Sigmoid colon (tissue), 6 donors: ENCODE measurements at regions not wholly inside any gene's neighbourhood (a gene's known extent, or its start where the extent isn't known, plus 50 kb on each side); places are given as distances from the start of the nearest gene placed in this dataset.

ENCODE experiments used
- DNase-seq: peaks from one replicate; pipeline ENCODE4 v3.0.0-alpha.2; 2019
- H3K27ac ChIP-seq, 4 donors: fragments of 200-600 bp; sonication (generic); one replicate each; pipeline ENCODE4 v1.5.1; 2016 to 2019; ENCODE audit warnings: mild to moderate bottlenecking in 1 of 4
- H3K27me3 ChIP-seq, 3 donors: fragments of 200-600 bp; sonication (generic); one replicate each; pipeline ENCODE4 v1.5.1; 2019; ENCODE audit warnings: mild to moderate bottlenecking in 1 of 3
- H3K36me3 ChIP-seq, 4 donors: fragments of 200-600 bp; sonication (generic); one replicate each; pipeline ENCODE4 v1.5.1; 2016 to 2019
- H3K4me1 ChIP-seq, 4 donors: fragments of 200-600 bp; sonication (generic); one replicate each; pipeline ENCODE4 v1.5.1; 2017 to 2019
- H3K4me3 ChIP-seq, 4 donors: fragments of 200-600 bp; sonication (generic); one replicate each; pipeline ENCODE4 v1.5.1; 2017 to 2019; ENCODE audit warnings: mild to moderate bottlenecking in 2 of 4, moderate library complexity in 1 of 4
- H3K9me3 ChIP-seq, 4 donors: fragments of 200-600 bp in 3 of 4; sonication (generic) in 3 of 4; one replicate each; pipeline versions ENCODE4 v1.5.1 to v1.6.1; 2013 to 2019
- CTCF ChIP-seq, 4 experiments: fragments of 450-650 bp in 3 of 4; fragments of 200-600 bp in 1 of 4; IDR thresholded peaks; one replicate each; pipeline ENCODE4 v1.5.1; 2016 to 2019; ENCODE audit warnings: antibody characterized with exemption in 4 of 4, mild to moderate bottlenecking in 3 of 4, moderate library complexity in 2 of 4
- EP300 ChIP-seq, 4 donors: sonication (generic); formaldehyde crosslinking; IDR thresholded peaks; one replicate each; pipeline ENCODE4 v1.6.1; 2017; ENCODE audit warnings: antibody characterized with exemption in 4 of 4
- POLR2A ChIP-seq, 2 donors: fragments of 450-650 bp; IDR thresholded peaks; one replicate each; pipeline ENCODE4 v1.6.1; 2016; ENCODE audit warnings: antibody characterized with exemption in 2 of 2, mild to moderate bottlenecking in 2 of 2, moderate library complexity in 2 of 2
- POLR2AphosphoS5 ChIP-seq, 4 donors: sonication (generic); formaldehyde crosslinking; IDR thresholded peaks; one replicate each; pipeline ENCODE4 v1.6.1; 2017; ENCODE audit warnings: antibody characterized with exemption in 4 of 4
- WGBS, 2 donors: extraction: QIAGEN DNeasy Blood & Tissue Kit; methylation state at CpG; one replicate each; pipeline ENCODE4 v1.1.7; 2013; 5-methylcytosine and 5-hydroxymethylcytosine counted together
- intact Hi-C: fragments of 100-400 bp; cut with DNase I; formaldehyde crosslinking; loops from one replicate; pipeline ENCODE4 v1.15.1; 2023
- donor health status: healthy with polysubstance abuse.
- donor health status: healthy.

DNA sequence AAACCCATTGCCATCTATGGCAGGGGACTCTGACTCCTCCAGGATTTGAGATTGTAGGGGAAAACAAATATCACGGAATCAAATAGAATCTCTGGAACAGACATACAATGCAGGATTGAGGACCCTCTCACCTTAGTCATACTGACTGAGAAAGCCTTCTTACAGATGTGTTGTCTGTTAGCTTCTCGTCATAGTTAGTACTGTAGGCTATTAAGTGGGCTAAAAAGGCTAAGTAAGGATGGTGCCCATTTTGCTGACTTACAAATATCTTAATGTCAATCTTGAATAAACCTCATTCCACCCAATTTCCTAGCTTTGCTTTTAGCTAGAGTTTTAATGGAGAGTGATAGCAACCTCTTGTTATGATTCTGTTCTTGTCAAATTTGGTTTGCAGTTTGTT lies 352.4 kb downstream of the QKI start:
- Histone ChIP-seq H3K27ac (no peak overlapping the region), H3K9me3 (no peaks in the 10 kb centered on the region), H3K27me3 (no peaks in the 10 kb centered on the region), H3K4me1 (peaks cover 0 to 10% (median 8%) of the 10 kb centered on the region in 4 donors), H3K36me3 (no peaks in the 10 kb centered on the region), H3K4me3 (no peak overlapping the region)
- DNase-seq = no peak
- intact Hi-C loops = no loop called here
- TF ChIP-seq POLR2A (IDR thresholded peaks at IDR 0.05) = no peak
- TF ChIP-seq EP300 (IDR thresholded peaks at IDR 0.05) = no peak
- no peak for TF ChIP-seq CTCF (IDR thresholded peaks at IDR 0.05)
- TF ChIP-seq POLR2AphosphoS5 (IDR thresholded peaks at IDR 0.05) = no peak
- WGBS, 2 donors = 93 to 95% methylated on average over 2 of the region's 2 CpGs

DNA sequence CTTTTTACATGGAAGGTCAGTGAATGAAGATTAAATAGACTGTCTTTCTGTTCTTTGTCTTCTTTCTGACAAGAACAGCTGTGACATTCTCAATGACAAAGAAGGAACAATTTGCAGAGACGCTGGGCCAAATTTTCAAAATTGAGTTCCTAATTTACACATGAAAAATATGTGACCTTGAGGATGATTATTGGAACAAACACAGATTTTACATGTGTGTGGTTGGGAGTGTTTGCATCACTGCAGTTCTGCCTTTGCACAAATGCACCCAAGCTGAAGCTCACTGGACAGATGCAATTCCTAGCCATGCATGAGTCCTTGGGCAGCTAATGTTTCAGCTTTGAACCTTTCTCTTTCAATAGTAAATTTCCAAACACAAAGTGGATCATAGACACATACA lies 350.8 kb downstream of the QKI start:
- peaks cover 0 to 10% (median 8%) of the 10 kb centered on the region in 4 donors for H3K4me1 ChIP-seq
- no peaks in the 10 kb centered on the region for H3K27me3 ChIP-seq
- intact Hi-C loops = no loop called here
- TF ChIP-seq EP300 (IDR thresholded peaks at IDR 0.05) (no peak), POLR2AphosphoS5 (IDR thresholded peaks at IDR 0.05) (no peak), CTCF (IDR thresholded peaks at IDR 0.05) (no peak), POLR2A (IDR thresholded peaks at IDR 0.05) (no peak)
- 84 to 88% methylated on average over 1 of the region's 1 CpG for WGBS, 2 donors
- no peak overlapping the region for H3K27ac ChIP-seq
- H3K36me3 ChIP-seq = no peaks in the 10 kb centered on the region
- DNase-seq = no peak
- H3K9me3 ChIP-seq = no peaks in the 10 kb centered on the region
- H3K4me3 ChIP-seq = no peak overlapping the region

- peak overlapping the region in 1 of 4 donors; percentile 2 for H3K27ac ChIP-seq
- H3K36me3 ChIP-seq = no peaks in the 10 kb centered on the region
- DNase-seq = no peak
- WGBS, 2 donors = 25 to 42% methylated on average over 4 of the region's 4 CpGs
- no peak overlapping the region for H3K4me3 ChIP-seq
- no peaks in the 10 kb centered on the region for H3K27me3 ChIP-seq
- intact Hi-C loops = no loop called here
- TF ChIP-seq POLR2AphosphoS5 (IDR thresholded peaks at IDR 0.05) (no peak), POLR2A (IDR thresholded peaks at IDR 0.05) (no peak), EP300 (IDR thresholded peaks at IDR 0.05) (no peak), CTCF (IDR thresholded peaks at IDR 0.05) (no peak)
- peaks cover 0 to 10% (median 8%) of the 10 kb centered on the region in 4 donors for H3K4me1 ChIP-seq
- no peaks in the 10 kb centered on the region for H3K9me3 ChIP-seq
Observed at GRCh38 chr6:163764565-163764964, 350.0 kb downstream of the QKI start.

DNA sequence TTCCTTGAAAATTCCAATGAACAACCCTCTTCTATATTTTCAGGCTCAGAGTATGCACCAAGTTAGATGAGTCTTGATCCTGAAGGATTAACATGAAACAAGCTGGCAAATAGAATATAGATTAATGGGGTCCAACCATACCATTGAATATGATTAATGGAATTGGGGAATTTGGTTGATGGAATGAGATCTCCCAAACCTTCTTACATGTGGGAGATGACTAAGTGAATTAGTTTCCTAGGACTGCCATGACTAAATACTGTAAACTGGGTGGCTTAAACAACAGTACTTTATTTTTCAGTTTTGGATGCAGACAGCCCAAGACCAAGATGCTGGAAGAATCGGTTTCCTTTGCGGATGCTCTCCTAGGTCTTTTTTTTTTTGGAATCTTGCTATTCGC lies 347.0 kb downstream of the QKI start:
- Histone ChIP-seq H3K27ac (no peak overlapping the region), H3K36me3 (no peaks in the 10 kb centered on the region), H3K9me3 (no peaks in the 10 kb centered on the region), H3K27me3 (no peaks in the 10 kb centered on the region), H3K4me1 (peaks cover 0 to 10% (median 8%) of the 10 kb centered on the region in 4 donors), H3K4me3 (no peak overlapping the region)
- 77 to 82% methylated on average over 3 of the region's 3 CpGs for WGBS, 2 donors
- no peak for DNase-seq
- TF ChIP-seq POLR2AphosphoS5 (IDR thresholded peaks at IDR 0.05) (no peak), EP300 (IDR thresholded peaks at IDR 0.05) (no peak), POLR2A (IDR thresholded peaks at IDR 0.05) (no peak), CTCF (IDR thresholded peaks at IDR 0.05) (no peak)
- intact Hi-C loops = no loop called here

GRCh38 chr6:163760860-163761259 lies 346.3 kb downstream of the QKI start:
- no peak for DNase-seq
- TF ChIP-seq POLR2A (IDR thresholded peaks at IDR 0.05) (no peak), POLR2AphosphoS5 (IDR thresholded peaks at IDR 0.05) (no peak), CTCF (IDR thresholded peaks at IDR 0.05) (no peak), EP300 (IDR thresholded peaks at IDR 0.05) (no peak)
- intact Hi-C loops = no loop called here
- no peaks in the 10 kb centered on the region for H3K36me3 ChIP-seq
- WGBS, 2 donors = 33 to 64% methylated on average over 3 of the region's 3 CpGs
- no peaks in the 10 kb centered on the region for H3K9me3 ChIP-seq
- no peak overlapping the region for H3K27ac ChIP-seq
- H3K4me1 ChIP-seq = peaks cover 0 to 10% (median 8%) of the 10 kb centered on the region in 4 donors
- no peaks in the 10 kb centered on the region for H3K27me3 ChIP-seq
- H3K4me3 ChIP-seq = no peak overlapping the region
